Lower leg skin (tissue), 3 donors: ENCODE measurements at regions not wholly inside any gene's neighbourhood (a gene's known extent, or its start where the extent isn't known, plus 50 kb on each side); places are given as distances from the start of the nearest gene placed in this dataset.

ENCODE experiments used
- POLR2A ChIP-seq, 2 donors: fragments of 450-650 bp; IDR thresholded peaks; one replicate each; pipeline ENCODE4 v1.6.1; 2016 to 2017; ENCODE audit warnings: antibody characterized with exemption in 2 of 2, mild to moderate bottlenecking in 1 of 2, moderate library complexity in 1 of 2
- TF ChIP-seq, protein P1 (sequence below), 3 donors: fragments of 450-650 bp; IDR thresholded peaks; one replicate each; pipeline ENCODE4 v1.5.1; 2016; ENCODE audit warnings: antibody characterized with exemption in 3 of 3, mild to moderate bottlenecking in 3 of 3, moderate library complexity in 2 of 3

DNA sequence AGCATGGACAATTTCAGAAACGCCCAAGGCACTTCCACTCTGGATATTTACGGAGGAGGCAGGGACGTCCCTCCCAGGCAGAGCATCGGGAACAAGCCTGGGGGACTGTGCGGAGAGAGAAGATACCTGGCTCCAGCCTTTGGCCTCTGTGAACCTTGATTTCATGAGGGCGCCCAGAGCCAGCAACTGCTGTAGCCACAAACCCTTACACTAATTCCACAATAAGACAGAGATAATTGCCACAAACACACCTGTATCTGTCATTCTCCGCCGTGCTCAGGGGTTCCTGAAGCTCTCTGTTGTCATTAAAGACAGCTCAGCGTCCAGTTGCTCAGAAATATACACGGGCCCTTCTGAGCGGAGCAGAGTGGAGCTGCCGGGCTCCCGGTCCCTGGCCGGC lies 1292.1 kb downstream of the TBC1D22A start:
- TF ChIP-seq, protein P1, sequence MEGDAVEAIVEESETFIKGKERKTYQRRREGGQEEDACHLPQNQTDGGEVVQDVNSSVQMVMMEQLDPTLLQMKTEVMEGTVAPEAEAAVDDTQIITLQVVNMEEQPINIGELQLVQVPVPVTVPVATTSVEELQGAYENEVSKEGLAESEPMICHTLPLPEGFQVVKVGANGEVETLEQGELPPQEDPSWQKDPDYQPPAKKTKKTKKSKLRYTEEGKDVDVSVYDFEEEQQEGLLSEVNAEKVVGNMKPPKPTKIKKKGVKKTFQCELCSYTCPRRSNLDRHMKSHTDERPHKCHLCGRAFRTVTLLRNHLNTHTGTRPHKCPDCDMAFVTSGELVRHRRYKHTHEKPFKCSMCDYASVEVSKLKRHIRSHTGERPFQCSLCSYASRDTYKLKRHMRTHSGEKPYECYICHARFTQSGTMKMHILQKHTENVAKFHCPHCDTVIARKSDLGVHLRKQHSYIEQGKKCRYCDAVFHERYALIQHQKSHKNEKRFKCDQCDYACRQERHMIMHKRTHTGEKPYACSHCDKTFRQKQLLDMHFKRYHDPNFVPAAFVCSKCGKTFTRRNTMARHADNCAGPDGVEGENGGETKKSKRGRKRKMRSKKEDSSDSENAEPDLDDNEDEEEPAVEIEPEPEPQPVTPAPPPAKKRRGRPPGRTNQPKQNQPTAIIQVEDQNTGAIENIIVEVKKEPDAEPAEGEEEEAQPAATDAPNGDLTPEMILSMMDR (IDR thresholded peaks at IDR 0.05): no peak
- no peak for TF ChIP-seq POLR2A (IDR thresholded peaks at IDR 0.05)
